GM12864 (cell line): ENCODE measurements at regions not wholly inside any gene's neighbourhood (a gene's known extent, or its start where the extent isn't known, plus 50 kb on each side); places are given as distances from the start of the nearest gene placed in this dataset.

Experiments used
- DNase-seq: peaks from one replicate; pipeline ENCODE4 v3.0.0-alpha.2; 2011; ENCODE audit warnings: low read depth
- H3K4me3 ChIP-seq: 2 replicates; pipeline ENCODE4 v1.5.1; 2011; ENCODE audit warnings: mild to moderate bottlenecking, low read depth, low read length, control low read depth
- CTCF ChIP-seq: IDR thresholded peaks from 2 replicates; pipeline ENCODE4 v1.5.1; 2011; ENCODE audit warnings: low read depth, mild to moderate bottlenecking, moderate library complexity, low read length, control low read depth, inconsistent platforms; ENCODE audit errors: missing control alignments

DNA sequence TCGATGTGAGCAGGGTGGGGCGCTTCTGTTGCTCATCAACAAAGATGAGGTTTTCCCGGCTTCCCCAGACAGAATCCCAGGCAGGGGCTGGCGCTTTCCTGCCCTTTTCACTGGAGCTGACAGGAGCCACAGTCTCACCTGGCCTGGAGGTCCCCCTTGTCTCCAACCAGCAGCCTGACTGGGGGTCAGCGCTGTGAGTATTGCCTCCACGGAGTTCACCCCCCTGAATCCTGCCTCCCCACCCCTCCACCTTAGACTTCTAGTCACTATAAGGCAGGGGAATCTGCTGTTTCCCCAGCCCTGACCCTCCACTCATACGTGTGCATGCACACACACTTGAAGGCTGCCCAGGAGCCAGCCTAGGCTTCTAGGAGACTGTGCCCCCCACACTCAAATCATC is 58.8 kb upstream of the LYVE1 start:
- no peak overlapping the region for H3K4me3 ChIP-seq
- no peak for DNase-seq
- TF ChIP-seq CTCF, result no peak

- no peak for TF ChIP-seq CTCF
- DNase-seq, result no peak
- H3K4me3 ChIP-seq, result no peak overlapping the region
These were observed 57.5 kb upstream of the LYVE1 start for GRCh38 chr11:10625982-10626311.

DNA sequence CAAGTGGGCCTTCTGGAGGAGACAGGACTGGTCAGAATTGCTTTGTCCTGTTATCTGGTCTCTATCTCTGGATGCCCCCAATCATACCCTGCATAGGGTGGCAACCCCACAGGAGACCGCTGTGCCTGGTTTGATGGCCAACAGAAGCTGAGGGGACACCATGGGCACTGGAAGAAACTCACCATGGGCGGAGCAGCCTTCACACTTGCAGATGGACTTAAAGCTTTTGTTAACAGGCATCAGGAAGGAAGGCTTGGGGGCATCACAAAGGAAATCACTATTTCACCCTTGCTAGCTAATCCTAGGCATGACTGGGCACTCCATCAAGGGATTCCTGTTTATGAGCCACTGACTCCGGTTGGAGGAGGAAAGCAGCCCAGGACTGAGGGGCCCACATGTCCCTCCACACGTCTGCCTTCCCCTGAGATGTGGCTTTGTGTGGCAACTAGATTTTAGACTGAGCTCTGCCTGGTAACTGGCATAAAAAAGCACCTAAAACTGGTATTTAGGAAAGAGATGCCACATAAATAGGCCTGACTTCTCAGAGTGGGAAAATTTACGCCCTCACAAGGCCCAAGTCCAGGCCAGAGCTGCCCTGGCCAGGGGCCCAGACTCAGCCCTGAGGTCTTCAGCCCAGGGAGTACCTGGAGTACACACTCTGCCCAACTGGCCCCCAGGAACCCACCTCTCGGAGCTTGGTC is 57.0 kb upstream of the LYVE1 start:
- H3K4me3 ChIP-seq, result no peak overlapping the region
- TF ChIP-seq CTCF, result no peak
- DNase-seq, result no peak

DNA sequence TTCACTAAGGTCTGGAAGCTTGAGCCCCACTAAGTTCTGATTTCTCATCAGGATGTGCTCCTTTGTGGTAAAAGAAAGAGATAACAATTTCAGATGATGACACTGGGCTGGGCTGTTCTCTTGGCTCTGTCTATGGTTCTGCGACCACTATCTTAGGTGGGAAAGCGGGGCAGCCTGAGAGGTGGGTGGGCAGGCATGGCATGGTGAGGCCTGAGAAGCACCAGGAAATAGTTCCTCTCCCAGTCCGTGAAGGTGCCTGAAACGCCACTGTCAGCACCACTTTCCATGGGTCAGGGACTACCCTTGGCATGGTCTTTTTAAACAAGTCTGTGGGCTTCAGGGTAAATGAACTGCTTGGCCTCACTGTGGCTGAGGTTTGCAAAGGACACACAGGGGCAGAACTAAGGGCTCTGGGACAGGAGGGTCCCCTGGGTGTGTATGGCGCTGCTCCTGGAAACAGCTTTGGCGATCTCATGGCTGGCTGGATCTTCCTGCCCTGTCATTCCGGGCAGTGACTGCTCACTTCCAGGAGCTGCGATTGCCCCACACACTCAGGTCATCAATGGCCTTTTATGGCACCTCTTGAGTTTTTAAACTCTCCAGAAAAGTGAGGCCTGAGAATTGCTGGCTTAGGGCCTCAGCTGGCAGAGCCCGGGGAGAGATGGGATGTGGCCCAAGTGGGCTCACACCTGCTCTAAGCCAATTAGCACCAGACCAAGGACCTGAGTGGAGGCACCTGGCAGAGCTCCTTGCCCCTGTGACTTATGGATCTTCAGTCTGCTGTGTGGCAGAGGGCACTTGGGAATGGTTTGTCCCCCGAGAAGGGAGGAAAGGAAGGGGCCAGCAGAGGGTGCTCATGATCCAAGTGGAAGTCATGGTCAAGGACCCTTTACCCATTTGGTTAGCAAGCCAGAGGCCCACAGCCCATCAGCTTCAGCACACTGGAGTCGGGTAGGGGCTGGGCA is 55.6 kb upstream of the LYVE1 start:
- DNase-seq, result no peak
- H3K4me3 ChIP-seq, result no peak overlapping the region
- peak; percentile 58 for TF ChIP-seq CTCF

DNA sequence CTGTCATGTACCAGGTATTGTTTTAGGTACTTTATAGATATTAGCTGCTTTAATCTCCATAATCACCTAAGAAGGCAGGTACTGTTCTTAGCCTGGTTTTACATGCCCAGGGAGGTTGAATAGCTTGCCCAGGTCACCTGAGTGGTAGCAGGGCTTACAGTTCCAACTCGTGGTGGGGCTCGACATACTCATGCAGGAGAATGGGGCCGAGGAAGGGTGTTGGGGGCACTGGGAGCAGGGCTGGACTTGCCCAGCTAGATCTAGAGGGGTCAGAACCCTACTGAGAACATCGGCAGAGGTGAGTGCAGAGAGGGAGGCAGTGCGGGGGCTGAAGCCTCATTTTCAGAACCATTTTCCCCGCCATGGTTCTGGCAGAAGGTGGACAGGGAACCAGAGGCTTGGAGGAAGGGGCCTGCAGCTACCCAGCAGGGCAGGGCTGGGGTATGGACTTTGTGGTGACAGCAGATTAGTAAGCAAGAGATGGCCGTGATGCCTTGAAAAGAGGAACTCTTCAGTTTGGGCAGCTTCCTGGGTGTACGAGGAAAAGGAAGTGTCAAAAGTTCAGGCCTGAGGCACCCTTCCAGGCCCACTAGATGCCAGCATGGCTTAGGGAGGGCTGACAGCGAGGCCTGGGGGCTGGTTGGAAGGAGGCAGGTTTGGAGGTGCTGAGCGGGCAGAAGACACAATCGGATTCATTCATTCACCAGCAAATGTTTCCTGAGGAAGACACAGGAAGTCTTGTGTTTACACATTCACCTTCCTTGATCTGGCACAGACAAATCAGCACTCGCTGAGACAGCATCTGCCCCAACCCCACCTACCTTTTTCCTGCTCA is 54.7 kb upstream of the LYVE1 start:
- TF ChIP-seq CTCF, result no peak
- DNase-seq, result peak; percentile 18
- H3K4me3 ChIP-seq, result no peak overlapping the region

DNA sequence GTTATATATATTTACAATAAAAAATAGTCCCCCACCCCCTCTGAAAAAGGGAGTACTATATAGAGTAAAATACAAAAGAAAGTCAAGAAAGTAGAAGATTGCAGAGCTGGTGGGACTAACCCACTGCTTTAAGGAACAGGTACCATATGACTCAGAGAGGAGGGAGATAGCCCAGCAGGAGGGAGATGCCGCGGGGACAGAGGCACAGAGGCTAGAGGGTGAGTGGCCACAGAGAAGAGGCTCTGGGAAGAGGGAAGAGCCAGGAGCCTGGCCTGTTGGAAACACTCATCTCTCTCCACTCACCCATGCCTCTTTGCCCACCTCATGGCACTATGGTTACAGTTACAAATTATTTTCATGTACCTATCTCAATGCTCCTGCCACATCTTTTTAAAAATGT is 53.6 kb upstream of the LYVE1 start:
- no peak for DNase-seq
- no peak overlapping the region for H3K4me3 ChIP-seq
- TF ChIP-seq CTCF, result no peak
